ENCODE measurements at regions not wholly inside any gene's neighbourhood (a gene's known extent, or its start where the extent isn't known, plus 50 kb on each side); places are given as distances from the start of the nearest gene placed in this dataset.
A peak's percentile ranks its signal among the peaks of the same experiment; 100 is the strongest.

DNA sequence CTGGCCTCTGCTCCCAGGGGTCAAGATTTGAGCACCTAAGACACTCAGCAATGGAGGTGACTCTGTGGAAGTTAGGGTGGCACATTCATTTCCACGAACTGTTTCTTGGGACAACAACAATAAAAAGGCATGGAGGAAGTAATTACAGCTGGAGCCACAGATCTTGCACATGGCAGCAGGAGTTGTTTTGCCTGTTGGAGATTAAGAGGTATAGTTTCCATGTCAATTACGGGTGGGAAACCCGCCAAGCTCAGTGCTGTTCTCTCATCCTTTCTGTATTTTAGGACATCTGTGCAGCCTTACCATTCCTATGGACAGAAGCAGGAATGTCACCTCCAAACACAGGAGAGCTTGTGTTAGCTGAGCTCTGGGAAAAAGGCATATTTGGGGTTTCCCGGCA, 201.2 kb downstream of the SNX10 start:
- Histone ChIP-seq H3K27ac (no peak overlapping the region), H3K4me1 (peaks cover 0 to 20% (median 5%) of the 10 kb centered on the region in 4 donors), H3K9me3 (no peaks in the 10 kb centered on the region), H3K27me3 (no peaks in the 10 kb centered on the region), H3K36me3 (no peaks in the 10 kb centered on the region), H3K4me3 (no peak overlapping the region)
- intact Hi-C loops (cut with DNase I; ENCODE audit: low total_unique reads): no loop called here
- TF ChIP-seq EP300 (IDR thresholded peaks at IDR 0.05) (no peak), POLR2AphosphoS5 (IDR thresholded peaks at IDR 0.05) (no peak), POLR2A (IDR thresholded peaks at IDR 0.05) (no peak)
- TF ChIP-seq, protein P1, sequence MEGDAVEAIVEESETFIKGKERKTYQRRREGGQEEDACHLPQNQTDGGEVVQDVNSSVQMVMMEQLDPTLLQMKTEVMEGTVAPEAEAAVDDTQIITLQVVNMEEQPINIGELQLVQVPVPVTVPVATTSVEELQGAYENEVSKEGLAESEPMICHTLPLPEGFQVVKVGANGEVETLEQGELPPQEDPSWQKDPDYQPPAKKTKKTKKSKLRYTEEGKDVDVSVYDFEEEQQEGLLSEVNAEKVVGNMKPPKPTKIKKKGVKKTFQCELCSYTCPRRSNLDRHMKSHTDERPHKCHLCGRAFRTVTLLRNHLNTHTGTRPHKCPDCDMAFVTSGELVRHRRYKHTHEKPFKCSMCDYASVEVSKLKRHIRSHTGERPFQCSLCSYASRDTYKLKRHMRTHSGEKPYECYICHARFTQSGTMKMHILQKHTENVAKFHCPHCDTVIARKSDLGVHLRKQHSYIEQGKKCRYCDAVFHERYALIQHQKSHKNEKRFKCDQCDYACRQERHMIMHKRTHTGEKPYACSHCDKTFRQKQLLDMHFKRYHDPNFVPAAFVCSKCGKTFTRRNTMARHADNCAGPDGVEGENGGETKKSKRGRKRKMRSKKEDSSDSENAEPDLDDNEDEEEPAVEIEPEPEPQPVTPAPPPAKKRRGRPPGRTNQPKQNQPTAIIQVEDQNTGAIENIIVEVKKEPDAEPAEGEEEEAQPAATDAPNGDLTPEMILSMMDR (IDR thresholded peaks at IDR 0.05): no peak
- no peak for DNase-seq
- WGBS, 5 donors: 72 to 86% (median 82%) methylated on average over 4 of the region's 4 CpGs

DNA sequence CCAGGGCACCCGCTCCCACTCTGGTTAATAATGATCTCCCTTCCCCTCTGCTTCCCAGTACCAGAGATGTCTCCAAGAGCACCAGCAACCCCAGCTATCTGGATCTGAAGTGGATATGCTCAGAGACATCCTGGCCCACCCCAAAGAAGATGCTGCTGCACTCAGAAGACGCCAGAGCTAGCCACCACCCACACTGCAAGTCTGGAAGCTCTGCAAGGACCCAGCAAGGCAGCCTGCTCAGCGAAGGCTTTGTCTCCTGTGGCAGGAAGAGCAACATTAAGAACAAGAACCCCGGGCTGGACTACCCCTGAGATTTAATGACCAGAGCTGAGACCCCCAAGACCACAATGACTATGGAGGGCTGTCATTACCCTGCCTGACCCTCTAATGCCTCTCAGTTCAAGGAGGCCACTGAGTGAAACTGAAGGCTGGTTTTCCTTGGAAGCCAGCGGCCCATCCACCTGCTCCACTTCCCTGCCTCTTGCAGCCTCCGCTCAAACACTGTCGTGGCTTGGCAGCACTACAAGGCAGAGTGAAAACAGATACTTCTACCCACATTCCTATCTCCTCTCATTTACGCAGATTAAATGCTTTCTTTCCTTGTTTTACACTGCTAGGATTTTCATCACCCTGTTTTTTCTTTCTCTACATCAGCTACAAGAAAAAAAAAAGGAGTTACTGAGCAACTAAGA, 202.2 kb downstream of the SNX10 start:
- no peaks in the 10 kb centered on the region for H3K36me3 ChIP-seq
- 81 to 89% (median 86%) methylated on average over 8 of the region's 8 CpGs for WGBS, 5 donors
- no peak for DNase-seq
- TF ChIP-seq, protein P1 (IDR thresholded peaks at IDR 0.05): no peak
- no peak for TF ChIP-seq EP300 (IDR thresholded peaks at IDR 0.05)
- TF ChIP-seq POLR2A (IDR thresholded peaks at IDR 0.05): no peak
- no peak for TF ChIP-seq POLR2AphosphoS5 (IDR thresholded peaks at IDR 0.05)
- peaks cover 0 to 20% (median 5%) of the 10 kb centered on the region in 4 donors for H3K4me1 ChIP-seq
- H3K27me3 ChIP-seq: no peaks in the 10 kb centered on the region
- intact Hi-C loops (cut with DNase I; ENCODE audit: low total_unique reads): no loop called here
- no peak overlapping the region for H3K4me3 ChIP-seq
- H3K9me3 ChIP-seq: no peaks in the 10 kb centered on the region
- no peak overlapping the region for H3K27ac ChIP-seq

DNA sequence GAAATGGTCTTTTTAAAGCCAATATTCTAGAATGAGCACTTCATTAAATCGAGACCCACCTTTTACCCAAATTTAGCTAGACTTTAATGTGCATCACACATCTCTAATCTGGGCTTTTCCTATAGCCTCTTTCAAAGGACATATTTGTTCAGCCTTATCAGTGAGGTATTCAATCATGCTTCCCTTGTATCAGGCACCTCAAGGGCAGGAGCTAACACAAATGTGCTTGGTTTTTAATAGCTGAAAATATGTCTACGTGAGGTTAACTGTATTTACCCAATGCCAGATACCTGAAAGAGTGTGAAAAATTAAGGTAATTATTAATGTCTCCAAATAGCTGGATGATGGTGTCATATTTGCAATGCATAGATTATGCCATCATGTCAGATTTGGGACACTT, 203.9 kb downstream of the SNX10 start:
- Histone ChIP-seq H3K27me3 (no peaks in the 10 kb centered on the region), H3K36me3 (no peaks in the 10 kb centered on the region), H3K9me3 (no peaks in the 10 kb centered on the region), H3K27ac (no peak overlapping the region), H3K4me3 (no peak overlapping the region), H3K4me1 (peaks cover 0 to 12% (median 4%) of the 10 kb centered on the region in 4 donors)
- intact Hi-C loops (cut with DNase I; ENCODE audit: low total_unique reads): no loop called here
- 27 to 64% (median 44%) methylated on average over 2 of the region's 2 CpGs for WGBS, 5 donors
- TF ChIP-seq POLR2A (IDR thresholded peaks at IDR 0.05): no peak
- TF ChIP-seq POLR2AphosphoS5 (IDR thresholded peaks at IDR 0.05): no peak
- TF ChIP-seq EP300 (IDR thresholded peaks at IDR 0.05): no peak
- TF ChIP-seq, protein P1 (IDR thresholded peaks at IDR 0.05): no peak
- peak in 1 of 2 donors; percentile 36 for DNase-seq

DNA sequence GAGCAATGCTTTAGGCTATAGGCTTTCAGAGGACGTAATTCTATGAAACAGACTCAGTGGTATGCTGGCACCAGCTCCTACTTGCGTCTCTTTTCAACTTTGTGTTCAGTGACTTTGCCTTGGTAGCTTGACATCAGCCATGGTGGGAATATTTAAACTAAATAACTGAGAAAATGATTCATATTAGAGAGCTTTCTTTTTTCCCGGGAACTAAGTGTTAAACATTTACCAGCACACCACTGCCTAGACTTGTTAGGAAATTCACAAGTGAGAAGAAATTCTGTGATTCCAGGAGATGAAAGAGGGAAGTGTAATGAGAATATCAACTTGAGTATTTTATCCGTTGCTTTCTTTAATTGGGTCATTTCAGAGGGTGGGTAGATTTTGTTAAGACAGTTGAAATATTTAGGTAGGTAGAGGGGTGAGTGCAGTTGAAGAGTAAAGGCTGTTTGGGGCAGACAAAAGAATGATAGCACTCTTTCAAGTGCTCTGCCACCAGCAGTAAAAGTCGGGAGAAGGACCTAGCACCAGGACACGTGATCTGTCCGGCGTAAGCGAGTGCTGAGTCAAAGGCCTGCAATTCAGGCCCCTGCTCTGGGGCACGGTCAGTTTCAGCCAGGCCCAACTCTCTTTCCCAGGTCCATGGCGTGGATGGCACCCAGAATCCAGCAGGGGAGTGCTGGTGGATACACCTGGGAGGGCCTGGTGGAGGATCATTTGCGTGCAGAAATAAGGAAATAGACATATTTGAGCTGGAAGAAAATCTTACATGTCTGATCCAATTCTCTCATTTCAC, 206.3 kb downstream of the SNX10 start:
- intact Hi-C loops (cut with DNase I; ENCODE audit: low total_unique reads): no loop called here
- Histone ChIP-seq H3K9me3 (no peaks in the 10 kb centered on the region), H3K27me3 (no peaks in the 10 kb centered on the region), H3K36me3 (no peaks in the 10 kb centered on the region), H3K4me3 (no peak overlapping the region), H3K27ac (no peak overlapping the region), H3K4me1 (no peaks in the 10 kb centered on the region)
- no peak for TF ChIP-seq EP300 (IDR thresholded peaks at IDR 0.05)
- TF ChIP-seq POLR2A (IDR thresholded peaks at IDR 0.05): no peak
- no peak for TF ChIP-seq POLR2AphosphoS5 (IDR thresholded peaks at IDR 0.05)
- TF ChIP-seq, protein P1 (IDR thresholded peaks at IDR 0.05): no peak
- 84 to 91% (median 89%) methylated on average over 12 of the region's 12 CpGs for whole genome bisulfite sequencing, 5 donors
- DNase-seq: no peak

Data from stomach (tissue), 8 donors.